ENCODE measurements at regions not wholly inside any gene's neighbourhood (a gene's known extent, or its start where the extent isn't known, plus 50 kb on each side); places are given as distances from the start of the nearest gene placed in this dataset.

- no peak for DNase-seq (ENCODE audit: low read depth)
- H3K4me3 ChIP-seq (ENCODE audit: low read depth, low read length), result no peak overlapping the region
- no peak for TF ChIP-seq CTCF (IDR thresholded peaks at IDR 0.05; ENCODE audit: insufficient read depth, low read depth, low read length)
Measured at GRCh38 chr2:16178551-16179130, 238.3 kb downstream of the MYCN start.

GRCh38 chr2:16177671-16178180 lies 237.4 kb downstream of the MYCN start:
- no peak for TF ChIP-seq CTCF (IDR thresholded peaks at IDR 0.05; ENCODE audit: insufficient read depth, low read depth, low read length)
- H3K4me3 ChIP-seq (ENCODE audit: low read depth, low read length), result no peak overlapping the region
- no peak for DNase-seq (ENCODE audit: low read depth)

GRCh38 chr2:16176971-16177480 lies 236.7 kb downstream of the MYCN start:
- no peak for TF ChIP-seq CTCF (IDR thresholded peaks at IDR 0.05; ENCODE audit: insufficient read depth, low read depth, low read length)
- DNase-seq (ENCODE audit: low read depth), result no peak
- no peak overlapping the region for H3K4me3 ChIP-seq (ENCODE audit: low read depth, low read length)

- TF ChIP-seq CTCF (IDR thresholded peaks at IDR 0.05; ENCODE audit: insufficient read depth, low read depth, low read length), result no peak
- no peak overlapping the region for H3K4me3 ChIP-seq (ENCODE audit: low read depth, low read length)
- no peak for DNase-seq (ENCODE audit: low read depth)
Measured at GRCh38 chr2:16175247-16175825, 235.0 kb downstream of the MYCN start.

- no peak overlapping the region for H3K4me3 ChIP-seq (ENCODE audit: low read depth, low read length)
- DNase-seq (ENCODE audit: low read depth), result no peak
- TF ChIP-seq CTCF (IDR thresholded peaks at IDR 0.05; ENCODE audit: insufficient read depth, low read depth, low read length), result no peak
Measured at GRCh38 chr2:16174693-16175045, 234.3 kb downstream of the MYCN start.

GRCh38 chr2:16173893-16174692 lies 233.7 kb downstream of the MYCN start:
- no peak overlapping the region for H3K4me3 ChIP-seq (ENCODE audit: low read depth, low read length)

More at GRCh38 chr2:16173893-16174692, 233.7 kb downstream of the MYCN start:
- no peak for DNase-seq (ENCODE audit: low read depth)
- no peak for TF ChIP-seq CTCF (IDR thresholded peaks at IDR 0.05; ENCODE audit: insufficient read depth, low read depth, low read length)
